Stimulated activated CD4-positive, alpha-beta T cell treated with anti-CD3 and anti-CD28 coated beads, TNF-alpha, amount 100 ng/mL, for 4 hours (primary cell): ENCODE measurements at regions not wholly inside any gene's neighbourhood (a gene's known extent, or its start where the extent isn't known, plus 50 kb on each side); places are given as distances from the start of the nearest gene placed in this dataset.

Experiments
- DNase-seq, 3 experiments: peaks; one replicate each; pipeline ENCODE4 v3.0.0-alpha.2; 2020; ENCODE audit warnings: low read depth in 3 of 3

DNA sequence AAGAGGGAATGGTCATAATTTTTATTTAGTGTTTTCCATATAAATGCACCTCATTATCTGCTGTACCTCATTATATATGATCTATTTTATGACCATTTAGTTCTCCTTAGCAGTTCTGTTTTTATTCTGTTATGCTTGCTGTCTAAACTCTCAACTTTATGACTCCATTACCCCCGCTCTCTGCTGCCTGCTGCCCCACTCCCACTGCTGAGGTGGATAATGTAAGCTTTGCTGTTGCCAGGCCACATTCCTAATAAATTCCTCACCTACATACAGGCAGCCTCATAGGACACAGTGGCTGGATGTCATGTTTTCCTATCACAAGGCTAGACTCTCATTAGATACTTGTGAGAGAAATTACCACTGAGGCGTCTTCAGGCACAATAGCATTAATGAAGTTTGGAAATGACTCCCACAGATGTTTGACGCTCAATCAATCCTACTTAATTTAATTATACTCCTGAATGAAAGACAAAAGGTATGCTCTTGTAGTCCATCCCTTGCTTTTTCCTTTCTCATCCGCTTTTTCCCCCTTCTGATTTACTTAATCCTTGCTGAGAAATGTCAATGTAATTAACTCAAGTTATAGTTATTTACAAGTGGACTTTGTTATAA, 497.5 kb upstream of the IGFBP7 start:
- DNase-seq: no peak

DNA sequence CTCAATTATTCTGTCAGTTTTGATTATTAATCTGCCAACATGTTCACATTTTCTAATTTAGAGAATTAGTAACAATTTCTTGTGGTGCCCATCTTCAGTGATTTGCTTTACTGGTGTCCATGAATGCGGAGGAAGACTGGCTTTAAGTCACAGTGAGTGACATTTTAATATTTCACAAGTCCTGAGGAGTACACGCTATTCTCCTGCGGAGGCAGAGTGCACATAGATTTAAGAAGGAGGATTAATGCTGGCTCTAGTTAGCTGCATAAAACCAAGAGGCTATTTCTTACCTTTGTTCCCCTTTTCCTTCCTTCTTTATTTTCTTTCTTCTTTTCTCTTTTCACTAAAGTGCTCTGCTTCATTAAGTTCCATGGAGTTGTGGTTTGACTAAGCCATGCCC, 495.2 kb upstream of the IGFBP7 start:
- no peak for DNase-seq

DNA sequence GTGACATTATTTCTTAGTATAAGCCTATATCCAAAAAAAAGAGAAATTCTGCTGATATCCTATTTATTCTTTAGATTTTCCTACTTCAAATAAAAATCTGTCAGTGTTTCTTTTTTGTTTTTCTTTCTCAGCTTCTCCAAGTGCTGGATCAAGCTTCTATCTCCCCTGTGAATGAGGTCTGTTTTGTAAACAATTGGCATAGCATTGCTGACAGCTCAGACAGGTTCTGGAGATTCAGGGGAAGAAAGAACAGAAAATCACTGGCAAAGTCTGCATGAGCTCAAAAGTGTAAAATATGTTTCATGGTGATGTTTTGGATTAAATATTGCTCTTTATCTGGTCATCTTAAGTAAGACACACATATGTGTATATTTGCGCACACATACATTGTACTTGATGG, 492.0 kb upstream of the IGFBP7 start:
- DNase-seq: no peak

DNA sequence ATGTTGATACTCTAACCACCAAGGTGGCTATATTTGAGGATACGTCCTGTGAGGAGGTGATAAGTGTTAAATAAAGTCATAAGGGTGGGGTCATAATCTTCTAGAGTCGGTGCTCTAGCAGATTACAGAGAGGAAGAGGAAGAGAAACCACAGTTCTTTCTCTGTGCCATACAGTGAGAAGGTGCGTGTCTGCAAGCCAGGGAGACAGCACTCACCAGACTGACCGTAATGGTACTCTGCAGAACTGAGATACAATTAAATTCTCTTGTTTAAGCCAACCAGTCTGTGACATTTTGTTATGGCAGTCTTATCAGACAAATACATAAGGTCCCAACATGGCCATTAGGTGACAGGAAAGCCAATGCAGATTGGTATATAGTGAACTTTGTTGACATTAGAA, 480.9 kb upstream of the IGFBP7 start:
- DNase-seq: no peak

DNA sequence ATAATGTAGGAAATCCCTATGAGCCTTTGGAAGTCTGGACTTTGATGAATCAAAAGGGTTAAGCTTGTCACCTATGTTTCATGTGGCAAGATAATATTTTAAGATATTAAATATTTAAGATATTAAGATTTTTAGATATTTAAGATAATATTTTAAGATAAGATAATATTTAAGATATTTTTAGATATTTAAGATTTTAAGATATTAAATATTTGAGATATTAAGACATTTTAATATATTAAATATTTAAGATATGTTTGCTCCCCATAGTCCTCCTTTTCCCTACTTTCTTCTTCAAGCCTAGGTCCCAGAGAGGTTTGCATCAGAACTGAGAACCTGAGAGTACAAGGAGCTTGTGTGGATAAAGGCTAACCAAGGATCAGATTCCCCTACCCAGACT, 478.4 kb upstream of the IGFBP7 start:
- DNase-seq: no peak

DNA sequence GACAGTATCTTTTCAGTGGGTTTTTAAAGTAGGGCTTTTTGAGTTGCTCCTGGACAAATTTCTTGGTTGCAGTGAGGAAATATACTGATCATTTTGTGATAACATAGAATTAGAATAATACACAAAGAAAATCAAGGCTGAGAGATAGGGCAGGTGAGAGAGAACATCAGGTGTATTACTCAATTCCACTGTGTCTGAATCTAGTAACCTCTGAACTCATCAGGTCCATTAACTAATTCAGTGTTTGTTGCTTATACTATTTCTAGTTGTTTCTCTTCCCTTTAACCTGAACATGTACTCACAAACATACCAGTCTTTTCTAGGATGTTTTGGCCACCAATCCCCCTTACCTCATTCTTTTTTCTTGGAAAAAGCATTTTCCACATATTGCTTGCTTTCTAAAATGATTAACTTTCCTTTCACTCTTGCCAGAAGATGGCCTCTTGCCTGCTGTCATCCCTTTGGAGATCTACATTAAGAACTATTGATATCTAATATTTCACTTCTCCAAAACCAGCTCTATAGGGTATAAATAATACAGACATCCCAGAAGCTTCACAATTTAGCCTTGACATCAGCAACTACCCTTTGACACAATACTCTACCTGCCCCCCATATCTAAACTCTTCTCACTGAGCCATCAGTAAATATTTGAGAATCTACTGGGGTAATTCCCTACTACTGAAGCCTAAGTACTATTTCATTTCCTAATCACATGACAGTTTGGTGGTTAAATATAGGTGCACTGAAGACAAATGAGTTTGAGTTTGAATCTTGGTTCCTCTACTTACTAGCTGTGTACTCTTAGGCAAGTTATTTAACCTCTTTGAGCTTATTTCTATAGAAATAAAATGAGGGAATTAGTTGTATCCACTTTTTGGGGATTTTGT, 470.8 kb upstream of the IGFBP7 start:
- DNase-seq: no peak

DNA sequence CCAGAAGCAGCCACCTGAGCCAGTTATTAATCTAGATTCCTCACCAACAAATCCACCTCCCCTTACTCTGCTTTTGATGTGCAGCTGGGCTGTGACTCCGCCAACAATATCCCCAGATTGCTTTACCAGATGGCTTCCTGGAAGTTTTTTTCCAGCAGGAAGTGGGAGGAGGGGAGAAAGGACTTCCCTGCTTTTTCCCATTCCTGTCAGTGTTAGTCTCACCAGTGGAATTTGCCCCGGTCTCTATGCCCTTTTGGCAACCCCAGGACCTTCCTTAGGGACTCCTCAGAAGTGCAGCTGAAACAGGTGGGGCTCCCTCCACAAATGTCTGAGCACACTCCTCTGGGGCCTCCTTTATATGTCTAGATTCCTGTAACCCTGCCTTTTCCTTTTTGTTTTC, 465.2 kb upstream of the IGFBP7 start:
- DNase-seq: no peak

DNA sequence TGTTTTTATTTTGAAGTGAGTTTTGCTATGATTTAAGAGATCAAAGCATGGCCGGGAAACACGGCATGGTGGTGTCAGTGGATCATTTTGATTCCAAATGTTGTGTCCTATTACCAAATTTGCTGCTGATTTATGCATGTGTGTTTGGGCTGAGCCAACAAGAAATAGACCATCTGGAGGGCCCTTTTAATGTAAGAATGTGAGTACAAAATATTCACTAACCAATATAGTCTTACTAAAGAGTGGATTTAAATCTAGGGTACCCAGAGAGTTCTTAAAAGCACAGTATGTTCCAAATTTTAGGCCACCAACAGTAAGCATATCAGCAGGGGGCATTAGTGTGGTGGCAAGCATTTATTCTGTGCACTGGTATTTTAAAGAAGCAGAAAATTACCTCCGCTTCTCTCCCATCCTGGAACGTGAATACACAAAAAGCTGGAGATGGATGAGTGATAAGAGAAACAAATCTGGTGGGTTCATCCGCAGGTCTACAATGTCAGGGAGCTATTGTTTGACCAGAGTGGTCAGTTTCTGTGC, 444.4 kb upstream of the IGFBP7 start:
- no peak for DNase-seq

DNA sequence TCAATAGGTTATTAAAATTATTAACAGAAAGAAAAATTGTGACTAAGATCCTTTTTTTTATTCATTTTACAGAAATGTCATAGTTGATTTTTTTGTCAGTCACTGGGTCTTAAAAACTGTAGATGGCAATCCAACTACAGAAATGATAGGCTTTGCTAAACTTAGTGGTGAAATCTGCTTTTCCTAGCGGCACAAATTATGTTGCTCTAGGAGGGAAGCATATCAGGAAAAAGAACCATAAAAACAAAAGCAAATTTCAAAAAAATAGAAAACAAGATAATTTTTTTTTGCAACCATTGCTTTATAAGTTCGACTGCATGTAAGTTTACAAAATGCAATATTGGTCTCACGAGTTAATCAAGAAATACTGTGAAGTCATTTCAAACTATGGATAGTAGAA, 443.5 kb upstream of the IGFBP7 start:
- DNase-seq: no peak

DNA sequence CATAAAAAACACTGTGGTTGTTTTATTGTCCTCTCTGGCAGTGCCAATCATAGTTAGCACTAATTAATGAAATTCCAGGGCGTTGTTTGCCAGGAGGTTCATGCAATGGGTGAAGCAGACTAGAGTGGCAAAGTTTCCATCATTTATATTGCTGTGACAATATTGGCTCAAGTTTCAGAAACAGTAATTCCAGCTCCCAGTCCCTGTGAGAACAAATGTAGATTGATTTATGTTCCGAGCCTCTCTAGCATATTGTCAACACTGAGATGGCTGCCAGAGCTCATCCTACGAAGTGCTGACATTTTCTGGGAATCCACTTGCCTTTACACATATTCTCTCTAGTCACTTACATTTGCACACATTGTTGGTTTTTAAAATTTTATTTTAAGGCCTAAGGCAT, 440.0 kb upstream of the IGFBP7 start:
- DNase-seq: no peak

DNA sequence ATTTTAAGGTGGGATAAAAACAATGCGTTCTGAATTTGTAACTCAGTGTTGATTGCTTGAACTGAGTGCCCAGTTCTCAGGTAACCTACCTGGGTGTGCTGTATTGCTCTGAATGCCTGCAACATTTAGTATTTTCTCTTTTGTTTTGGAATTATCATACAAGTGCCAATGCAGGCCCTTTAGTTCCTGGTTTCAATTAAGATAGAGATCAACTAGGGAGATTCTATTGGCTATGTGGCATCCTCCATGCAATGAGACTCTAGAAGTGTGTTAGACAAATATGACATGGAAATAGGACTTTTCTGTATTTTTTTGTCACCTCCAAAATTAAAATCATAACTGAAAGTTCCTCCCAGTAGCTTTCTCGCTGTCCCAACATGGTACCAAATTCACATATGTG, 438.7 kb upstream of the IGFBP7 start:
- DNase-seq: no peak

DNA sequence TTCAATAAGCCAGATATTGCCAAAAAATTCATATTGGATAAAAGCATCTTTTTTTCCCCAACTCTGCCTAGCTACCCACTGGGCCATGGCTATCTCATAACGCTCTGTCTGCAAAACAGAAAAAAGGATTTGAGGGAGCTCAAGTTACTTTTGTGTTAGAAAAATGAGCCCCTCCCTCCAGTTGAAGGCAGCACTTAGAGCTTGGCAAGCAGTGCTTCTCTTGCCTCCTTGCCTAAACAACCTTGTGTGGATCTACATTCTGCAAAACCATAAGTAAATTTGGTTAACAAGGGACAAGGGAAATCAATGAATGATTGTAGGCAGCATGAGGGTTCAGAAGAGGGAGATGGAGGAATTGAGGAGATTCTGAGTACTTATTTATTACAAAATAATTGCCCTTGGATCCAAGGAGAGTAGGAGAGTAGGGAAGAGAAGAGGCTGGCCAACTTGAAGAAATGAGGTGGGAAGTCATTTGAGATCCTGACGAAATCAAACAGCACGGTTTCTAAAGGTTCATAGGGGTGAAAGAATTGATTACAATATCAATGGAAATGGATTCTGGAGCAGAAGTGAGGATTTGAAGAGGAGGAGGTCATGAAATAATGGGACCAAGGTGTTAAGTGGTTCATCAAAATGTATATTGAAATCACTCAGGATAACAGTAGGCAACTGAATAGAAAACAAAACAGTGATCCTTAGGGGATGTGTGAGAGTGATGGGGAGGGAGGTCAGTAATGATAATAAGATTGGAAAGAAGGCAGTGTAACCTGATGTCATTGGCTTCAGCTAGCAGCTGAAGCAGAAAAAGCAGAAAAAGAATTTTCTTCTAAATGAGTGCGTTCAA, 434.8 kb upstream of the IGFBP7 start:
- no peak for DNase-seq

DNA sequence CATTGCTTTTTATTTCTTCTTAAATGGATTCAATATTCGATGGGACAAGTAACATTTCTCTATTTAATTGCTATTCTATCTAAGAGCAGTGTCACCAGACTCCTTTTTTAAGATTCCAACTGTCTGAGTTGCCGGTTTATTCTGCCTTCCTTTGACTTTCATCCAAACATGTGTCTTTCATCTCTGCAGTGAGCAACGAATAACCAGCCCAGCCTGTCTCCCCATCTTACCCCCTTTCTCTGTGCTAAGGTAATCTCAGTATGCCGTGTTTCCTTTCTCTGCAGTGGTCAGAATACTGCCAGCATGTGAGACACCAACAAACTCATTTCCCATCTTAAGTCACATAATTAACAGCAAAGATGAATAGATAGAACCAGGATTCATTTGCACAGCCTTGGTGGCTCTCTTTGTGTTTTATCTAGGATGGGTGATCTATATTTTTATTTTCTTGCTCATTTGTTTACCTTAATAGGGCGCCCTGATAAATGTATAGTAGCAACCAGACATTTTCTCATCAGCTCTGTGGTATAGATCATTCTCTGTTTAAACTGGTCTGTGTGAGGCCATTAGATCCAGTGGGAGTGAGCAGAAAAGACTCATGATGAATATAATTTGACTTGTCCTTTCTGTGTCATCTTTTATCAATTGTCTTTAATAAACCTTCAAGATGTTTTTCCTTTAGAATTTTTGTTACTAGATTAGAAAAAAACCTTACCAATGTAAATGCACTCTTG, 394.8 kb upstream of the IGFBP7 start:
- DNase-seq: no peak

DNA sequence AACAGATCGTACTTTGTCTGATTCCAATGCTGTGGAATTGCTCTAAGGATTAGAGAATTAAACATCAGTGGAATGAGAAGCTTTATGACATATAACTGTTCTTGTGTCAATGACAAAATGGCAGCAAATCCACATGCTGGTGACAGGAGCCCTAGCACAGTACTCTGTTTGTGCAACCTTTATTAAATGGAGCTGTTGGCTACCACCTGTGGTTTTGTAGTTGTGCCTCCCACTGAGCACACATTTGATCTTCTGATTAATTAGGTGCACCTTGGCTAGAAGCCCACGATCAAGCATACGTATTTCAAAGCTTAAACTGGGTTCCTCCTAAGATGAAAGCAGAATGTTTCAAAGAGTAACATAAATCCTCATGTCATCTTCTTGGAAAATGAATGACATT, 394.0 kb upstream of the IGFBP7 start:
- DNase-seq: no peak

DNA sequence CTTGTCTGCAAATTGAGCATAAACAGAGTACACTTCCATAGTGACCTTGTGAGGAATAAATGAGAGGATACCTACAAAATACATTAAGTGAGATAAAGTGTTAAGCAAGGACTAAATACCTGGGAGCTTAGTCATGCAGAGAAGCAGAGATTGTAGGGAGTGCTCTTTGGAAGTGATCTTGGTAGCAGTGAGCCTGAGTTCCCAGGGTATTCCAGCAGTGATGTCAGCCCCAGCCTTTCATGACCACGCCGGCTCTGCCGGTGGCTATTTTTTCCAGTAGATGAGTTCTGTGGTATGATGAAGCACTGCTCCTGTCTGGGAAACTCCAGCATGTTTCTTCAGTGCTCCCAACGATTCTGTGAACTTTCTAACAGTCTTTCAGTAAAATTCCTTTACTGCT, 391.5 kb upstream of the IGFBP7 start:
- DNase-seq: no peak

DNA sequence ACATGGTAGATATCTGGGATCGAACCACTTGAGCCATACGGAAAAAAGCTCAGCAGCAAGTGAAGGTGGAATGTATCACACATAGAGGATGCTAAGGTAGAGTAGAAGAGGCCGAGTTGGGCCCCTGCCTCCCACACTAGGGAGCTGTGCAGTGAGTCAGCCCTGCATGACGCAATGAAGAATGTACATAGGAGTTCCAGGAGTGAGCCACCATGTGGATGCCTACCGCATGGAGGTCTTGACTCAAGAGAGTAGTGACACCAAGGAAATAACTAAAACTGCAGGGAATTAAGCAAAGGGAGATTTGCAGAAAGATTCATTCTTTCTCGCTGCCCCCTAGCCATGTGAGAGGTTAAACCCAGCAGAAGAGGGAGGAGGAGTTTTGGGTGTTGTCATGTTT, 389.6 kb upstream of the IGFBP7 start:
- no peak for DNase-seq

DNA sequence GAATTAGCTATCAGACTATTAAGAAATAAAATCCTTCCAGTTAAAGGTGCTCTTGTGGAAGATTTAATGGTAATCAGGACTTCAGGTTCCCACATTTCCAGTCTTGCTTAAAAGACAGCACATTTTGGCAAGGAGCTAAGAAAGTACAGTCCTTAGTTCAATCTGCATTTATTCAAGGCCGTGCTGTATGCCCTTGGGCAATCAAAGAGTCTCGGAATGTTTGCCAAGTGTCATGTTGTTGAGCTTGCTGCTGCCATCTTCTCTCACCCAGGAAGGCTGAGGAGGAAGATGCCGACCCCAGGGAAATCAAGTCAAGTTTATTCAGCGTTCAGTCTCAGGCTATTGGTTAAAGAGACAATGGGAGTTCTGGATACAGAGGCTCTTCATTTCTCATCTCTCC, 388.1 kb upstream of the IGFBP7 start:
- no peak for DNase-seq

DNA sequence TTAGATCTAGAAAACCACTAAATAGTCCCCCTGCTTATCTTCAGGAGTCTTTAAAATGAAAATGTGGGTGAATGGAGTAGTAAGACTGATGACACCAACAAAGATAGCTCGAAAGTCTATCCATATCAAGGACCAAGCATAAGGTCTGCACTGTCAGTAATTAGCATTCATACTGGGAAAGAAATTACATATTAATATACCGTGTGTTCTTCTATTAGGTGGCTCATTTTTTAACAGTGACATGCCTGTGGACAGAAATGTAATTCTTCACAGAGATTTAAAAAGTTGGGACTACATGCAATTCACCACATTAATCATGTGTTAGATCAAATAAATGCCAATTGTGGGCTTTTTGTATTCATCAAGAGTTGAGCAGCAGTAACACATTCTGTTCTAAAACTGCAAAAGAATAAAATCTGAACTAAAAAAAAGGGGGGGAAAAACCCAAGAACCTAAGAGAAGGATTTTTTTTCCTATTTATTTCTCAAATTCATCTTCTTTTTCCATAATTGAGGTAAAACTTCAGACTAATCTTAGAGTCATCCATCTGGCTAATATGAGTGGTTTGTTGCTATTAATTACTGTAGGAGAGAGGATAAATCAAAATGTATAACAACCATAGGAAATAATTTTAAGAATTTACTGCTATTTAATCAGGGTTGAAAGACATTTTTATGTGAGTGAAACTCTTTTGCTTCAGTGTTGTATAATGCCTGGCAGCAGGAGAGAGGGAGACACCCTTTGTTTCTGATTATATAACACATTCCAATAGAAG, 386.7 kb upstream of the IGFBP7 start:
- DNase-seq: no peak

DNA sequence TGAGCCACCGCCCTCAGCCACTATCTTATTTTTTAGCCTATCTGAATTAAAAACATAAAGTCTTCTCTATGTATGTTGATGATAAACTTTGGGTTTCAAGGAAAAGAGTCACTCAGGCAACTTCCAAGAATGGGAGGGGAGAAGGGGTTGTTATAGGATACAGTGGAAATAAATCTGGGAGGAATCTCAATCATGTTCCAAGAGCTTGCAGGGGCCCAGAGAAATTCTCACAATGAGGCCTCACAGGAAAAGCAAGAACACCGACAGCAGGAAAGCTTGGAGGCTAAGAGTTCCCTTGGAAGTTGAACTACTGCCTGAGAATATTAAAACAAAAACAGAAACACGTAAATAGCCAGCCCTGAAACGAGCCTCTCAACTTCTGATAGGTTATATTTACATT, 384.6 kb upstream of the IGFBP7 start:
- DNase-seq: no peak

DNA sequence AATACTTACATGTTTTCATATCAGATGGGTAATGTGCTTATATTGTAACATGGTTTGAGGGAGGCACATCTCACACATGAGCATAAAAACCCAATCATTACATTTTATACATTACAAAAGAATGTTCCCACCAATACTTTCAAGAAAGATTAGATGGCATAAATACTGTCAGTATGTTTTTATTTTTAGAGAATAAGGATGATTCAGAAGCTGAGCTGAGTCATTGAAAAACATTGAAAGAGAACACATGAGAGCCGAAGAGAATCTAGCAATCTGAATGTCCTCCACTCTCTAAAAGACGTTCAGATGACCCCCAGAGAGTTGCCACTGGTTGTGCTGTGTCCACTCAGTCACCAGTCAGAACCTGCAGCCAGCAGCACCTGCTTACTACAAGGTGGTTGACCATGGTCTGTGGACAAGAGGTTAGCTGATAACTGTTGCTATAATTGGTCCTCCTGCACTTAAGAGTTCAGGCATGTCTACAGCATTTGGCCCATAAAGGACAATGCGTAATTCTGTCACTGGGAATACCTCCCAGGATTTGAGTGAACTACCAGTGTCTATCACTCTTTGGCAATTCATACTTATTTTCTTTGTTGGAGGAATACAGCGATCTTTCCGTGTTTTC, 382.2 kb upstream of the IGFBP7 start:
- no peak for DNase-seq
